Fibroblast of lung (primary cell): ENCODE measurements at regions not wholly inside any gene's neighbourhood (a gene's known extent, or its start where the extent isn't known, plus 50 kb on each side); places are given as distances from the start of the nearest gene placed in this dataset.

ENCODE experiments used
- CTCF ChIP-seq, 2 donors: IDR thresholded peaks in 1 of 2; conservative IDR thresholded peaks in 1 of 2; 1 replicate in 1 of 2; 2 replicates in 1 of 2; pipeline ENCODE4 v1.5.1; 2011 to 2012; ENCODE audit warnings: low read length in 2 of 2, control low read depth in 1 of 2, inconsistent platforms in 1 of 2, low read depth in 1 of 2, mild to moderate bottlenecking in 1 of 2
- EZH2 ChIP-seq: IDR thresholded peaks from 2 replicates; pipeline ENCODE4 v1.5.1; 2012; ENCODE audit warnings: low read length, control low read depth, mild to moderate bottlenecking; ENCODE audit errors: missing control alignments

DNA sequence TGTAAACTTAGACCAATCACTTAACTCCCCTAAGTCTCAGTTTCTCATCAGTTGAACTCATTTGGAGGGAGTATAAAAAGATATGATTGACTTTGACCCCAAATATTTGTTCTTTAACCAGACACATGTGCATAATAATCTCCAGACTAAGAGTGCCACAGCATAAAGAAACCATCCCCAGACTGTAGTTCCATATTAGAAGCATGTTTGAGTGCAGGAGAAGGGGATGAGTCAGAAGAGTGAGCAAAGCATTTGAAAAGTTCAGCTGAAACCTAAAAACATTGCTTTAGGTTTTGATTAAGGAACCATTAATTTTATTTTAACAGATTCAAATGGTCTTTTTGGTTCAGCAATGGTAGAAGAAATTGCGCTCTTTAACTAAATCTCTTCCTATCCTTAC is 654.8 kb downstream of the UTRN start:
- TF ChIP-seq CTCF (conservative IDR thresholded peaks at IDR 0.05 in 1 of 2, IDR thresholded peaks at IDR 0.05 in 1 of 2; ENCODE audit: low read depth in 1 of 2, low read length in 2 of 2) (no peak), EZH2 (no peak)
